NCI-H2107 treated with DMSO at 0.1 percent for 48 hours (cell line): ENCODE measurements at regions not wholly inside any gene's neighbourhood (a gene's known extent, or its start where the extent isn't known, plus 50 kb on each side); places are given as distances from the start of the nearest gene placed in this dataset.

Experiments used
- DNase-seq: peaks from one replicate; lab custom pipeline; 2025; ENCODE audit not compliant: unreplicated experiment; lab: John Stamatoyannopoulos, UW

GRCh38 chr2:138430181-138430580 is 71.4 kb upstream of the SPOPL start:
- no peak for DNase-seq

GRCh38 chr2:138432971-138433370 is 68.6 kb upstream of the SPOPL start:
- DNase-seq, result no peak

GRCh38 chr2:138433995-138434951 is 67.3 kb upstream of the SPOPL start:
- DNase-seq, result no peak

DNA sequence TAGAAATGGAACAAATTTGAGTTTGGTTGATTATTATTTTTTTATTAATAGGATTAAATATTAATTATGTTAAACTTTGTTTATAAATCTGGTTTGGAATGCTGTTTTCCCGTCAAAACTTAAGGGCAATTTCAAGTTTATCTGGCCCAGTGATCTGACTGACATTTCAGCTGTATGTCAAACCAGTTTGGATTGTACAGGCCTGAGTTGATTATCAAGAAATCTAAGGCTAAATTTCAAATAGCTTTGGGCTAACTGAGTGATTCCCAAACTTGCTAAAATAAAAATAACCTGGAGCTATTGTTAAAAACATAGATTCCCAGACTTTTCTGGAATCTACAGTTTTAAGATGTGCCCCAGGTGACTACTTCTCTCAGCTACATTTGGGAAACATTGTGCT is 65.9 kb upstream of the SPOPL start:
- DNase-seq, result no peak

GRCh38 chr2:138439733-138440132 is 61.8 kb upstream of the SPOPL start:
- no peak for DNase-seq

GRCh38 chr2:138440759-138441158 is 60.8 kb upstream of the SPOPL start:
- DNase-seq, result no peak

- DNase-seq, result no peak
These were observed 59.7 kb upstream of the SPOPL start for GRCh38 chr2:138441916-138442315.

DNA sequence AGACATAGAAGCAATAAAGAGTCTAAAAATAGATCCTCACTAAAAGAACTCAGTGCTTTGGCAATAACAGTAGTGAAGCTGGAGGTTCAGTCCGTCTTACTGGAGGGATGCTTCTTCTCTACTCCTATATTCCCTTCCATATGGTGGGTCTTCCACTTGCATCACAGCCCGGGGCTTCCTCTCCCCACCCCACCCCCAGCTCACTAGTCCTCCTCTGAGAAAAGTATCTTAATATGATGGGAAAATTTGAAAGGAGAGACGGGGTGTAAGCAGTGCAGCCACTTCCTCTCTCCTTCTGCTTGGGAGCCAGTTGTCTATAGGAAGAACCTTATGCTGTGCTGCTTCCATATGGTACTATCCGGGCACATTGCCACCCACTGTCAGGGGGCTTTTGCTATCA is 57.2 kb upstream of the SPOPL start:
- no peak for DNase-seq

DNA sequence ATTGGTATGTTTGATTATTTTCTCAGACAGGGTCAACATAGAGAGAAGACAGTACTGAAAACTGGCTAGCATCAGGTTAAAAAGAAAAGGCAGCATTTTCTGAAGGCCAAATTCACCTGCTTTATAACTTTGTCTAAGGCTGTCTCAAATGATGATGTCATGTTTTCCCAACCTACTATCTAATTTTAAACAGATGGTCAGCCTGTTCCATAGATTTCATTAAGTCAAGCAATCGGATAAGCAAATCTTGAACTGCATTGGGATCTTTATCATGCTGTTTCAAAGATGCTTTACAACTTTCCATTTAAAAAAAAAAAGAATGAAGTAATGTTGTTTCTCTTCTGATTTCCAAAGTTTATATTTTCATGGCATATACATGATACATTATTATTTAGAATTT is 56.3 kb upstream of the SPOPL start:
- DNase-seq, result no peak

GRCh38 chr2:138446043-138446442 is 55.5 kb upstream of the SPOPL start:
- no peak for DNase-seq

DNA sequence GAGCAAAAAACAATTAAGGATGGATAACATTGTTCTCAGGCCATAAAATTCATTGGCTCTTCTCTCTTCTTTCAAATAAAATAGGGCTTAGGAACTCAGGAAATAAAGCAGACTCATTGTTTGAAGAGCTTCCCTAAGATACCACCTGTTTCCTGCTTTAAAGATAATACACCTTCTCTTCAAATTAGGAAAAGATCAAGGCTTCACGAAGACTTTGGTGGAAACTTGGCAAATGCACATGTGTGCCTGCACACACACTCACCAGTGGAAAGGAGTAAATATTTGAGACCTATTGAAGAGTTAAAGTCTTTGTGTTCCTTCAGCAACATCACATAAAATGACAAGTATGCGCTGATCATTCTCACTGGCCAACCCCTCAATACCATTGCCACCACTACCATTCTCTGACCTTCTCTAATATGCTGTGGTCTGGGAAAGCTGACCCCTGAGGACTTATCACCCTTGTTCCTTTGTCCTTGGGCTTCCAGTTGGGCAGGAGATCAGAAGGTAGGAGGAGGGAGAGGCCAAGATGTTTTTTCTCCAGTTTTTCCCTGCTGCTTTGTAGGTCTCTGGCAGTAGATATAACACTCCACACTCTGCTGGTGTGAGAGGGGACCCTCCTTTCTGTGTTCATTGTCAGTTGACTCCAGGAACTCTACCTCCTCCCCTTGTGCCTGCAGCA is 53.5 kb upstream of the SPOPL start:
- no peak for DNase-seq
